ENCODE measurements at regions not wholly inside any gene's neighbourhood (a gene's known extent, or its start where the extent isn't known, plus 50 kb on each side); places are given as distances from the start of the nearest gene placed in this dataset.

DNA sequence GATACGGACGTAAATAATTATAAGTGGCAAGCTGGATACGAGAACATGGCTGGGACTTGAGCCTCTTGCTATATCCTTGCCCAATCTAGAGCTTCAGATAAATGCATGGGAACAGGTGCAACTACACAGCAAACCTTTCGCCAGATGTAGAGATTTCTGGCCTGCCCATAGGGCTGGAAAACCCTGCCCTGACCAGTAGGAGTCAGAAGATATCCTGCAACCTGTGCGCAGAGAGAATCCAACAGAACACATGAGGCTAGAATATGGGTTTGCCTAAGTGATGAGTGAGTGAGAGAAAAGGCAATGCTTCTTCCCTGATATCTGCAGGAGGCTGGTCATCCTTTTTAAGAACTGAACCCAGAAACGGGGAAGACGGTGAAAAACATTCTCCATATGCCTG, 805.3 kb upstream of the TENM3 start:
- TF ChIP-seq, protein P1, sequence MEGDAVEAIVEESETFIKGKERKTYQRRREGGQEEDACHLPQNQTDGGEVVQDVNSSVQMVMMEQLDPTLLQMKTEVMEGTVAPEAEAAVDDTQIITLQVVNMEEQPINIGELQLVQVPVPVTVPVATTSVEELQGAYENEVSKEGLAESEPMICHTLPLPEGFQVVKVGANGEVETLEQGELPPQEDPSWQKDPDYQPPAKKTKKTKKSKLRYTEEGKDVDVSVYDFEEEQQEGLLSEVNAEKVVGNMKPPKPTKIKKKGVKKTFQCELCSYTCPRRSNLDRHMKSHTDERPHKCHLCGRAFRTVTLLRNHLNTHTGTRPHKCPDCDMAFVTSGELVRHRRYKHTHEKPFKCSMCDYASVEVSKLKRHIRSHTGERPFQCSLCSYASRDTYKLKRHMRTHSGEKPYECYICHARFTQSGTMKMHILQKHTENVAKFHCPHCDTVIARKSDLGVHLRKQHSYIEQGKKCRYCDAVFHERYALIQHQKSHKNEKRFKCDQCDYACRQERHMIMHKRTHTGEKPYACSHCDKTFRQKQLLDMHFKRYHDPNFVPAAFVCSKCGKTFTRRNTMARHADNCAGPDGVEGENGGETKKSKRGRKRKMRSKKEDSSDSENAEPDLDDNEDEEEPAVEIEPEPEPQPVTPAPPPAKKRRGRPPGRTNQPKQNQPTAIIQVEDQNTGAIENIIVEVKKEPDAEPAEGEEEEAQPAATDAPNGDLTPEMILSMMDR (IDR thresholded peaks at IDR 0.05) = no peak
- no peak for TF ChIP-seq POLR2A (IDR thresholded peaks at IDR 0.05)
